HG03280 (cell line): ENCODE measurements at regions not wholly inside any gene's neighbourhood (a gene's known extent, or its start where the extent isn't known, plus 50 kb on each side); places are given as distances from the start of the nearest gene placed in this dataset.

ENCODE experiments used
- ATAC-seq: cut with Tn5 transposase; IDR thresholded peaks from one replicate; pipeline ENCODE4 v1.9.1; 2021; ENCODE audit warnings: mild to moderate bottlenecking, moderate library complexity; ENCODE audit not compliant: unreplicated experiment

DNA sequence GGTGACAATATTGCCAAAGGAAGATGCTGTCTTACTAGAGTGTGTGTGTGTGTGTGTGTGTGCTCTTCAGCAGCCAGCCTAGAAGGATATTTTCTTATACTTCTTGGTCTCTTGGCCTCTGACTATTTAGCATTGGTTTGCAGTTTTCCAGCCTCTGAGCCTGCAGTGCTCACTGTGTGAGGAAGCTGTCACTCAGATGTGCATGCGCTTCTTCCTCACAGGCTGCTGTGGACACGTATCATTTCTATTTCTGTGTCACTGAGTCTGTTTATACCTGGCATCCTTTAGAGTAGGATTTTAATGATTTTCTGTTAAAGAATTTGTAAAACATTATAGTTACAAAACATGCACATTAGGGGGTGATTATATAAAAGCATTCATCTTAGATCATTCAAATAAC is 83.3 kb downstream of the ALDH8A1 start:
- no peak for ATAC-seq

DNA sequence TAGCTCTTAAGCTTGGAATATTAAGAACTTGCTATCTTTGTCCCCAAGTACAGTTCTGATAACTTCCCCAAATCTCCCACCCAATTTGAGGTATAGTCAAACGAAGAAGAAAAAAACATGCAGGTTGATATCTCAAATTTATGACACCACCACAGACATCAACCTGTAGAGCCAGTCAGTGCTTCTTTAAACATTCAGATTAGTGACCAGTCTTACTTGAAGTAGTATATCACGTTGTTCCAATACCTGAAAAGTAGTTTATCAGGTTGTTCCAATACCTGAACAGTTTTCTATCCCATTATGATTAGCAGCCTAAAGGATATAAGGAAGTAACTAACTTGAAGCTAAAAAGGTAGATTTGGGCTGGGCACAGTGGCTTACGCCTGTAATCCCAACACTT is 85.3 kb downstream of the ALDH8A1 start:
- ATAC-seq: no peak

DNA sequence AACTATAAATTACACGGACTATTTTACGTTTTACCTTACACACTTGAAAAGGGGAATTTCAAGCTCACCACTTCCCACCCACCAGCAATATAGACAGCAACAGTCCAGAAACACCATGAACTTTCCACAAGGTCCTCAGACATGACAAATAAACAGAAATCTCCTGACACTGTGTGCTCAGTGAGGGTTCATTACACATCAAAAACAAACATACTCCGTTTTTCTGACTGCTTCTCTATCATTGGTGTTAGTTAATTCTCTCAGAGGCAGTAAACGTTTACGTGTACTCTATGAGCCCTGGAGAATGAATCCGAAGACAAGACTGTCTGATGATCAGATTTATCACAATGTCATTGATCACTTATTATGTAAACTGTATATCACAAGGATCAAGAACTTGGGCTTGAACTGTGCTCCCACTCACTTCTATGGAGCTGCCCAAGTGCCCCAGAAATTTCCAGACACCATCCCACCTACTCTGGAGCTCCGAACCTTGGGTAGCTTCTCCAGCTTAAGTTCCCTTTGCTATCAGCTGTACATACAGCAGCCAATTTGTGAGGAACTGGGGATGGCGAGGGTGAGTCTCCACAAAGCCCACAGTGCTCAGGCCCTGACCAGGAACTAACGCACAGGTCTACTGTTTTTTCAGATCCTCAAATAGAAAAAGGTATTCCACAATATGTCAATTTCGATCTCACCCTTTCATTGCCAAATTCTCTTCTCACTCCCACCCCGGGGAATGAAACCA is 86.0 kb downstream of the ALDH8A1 start:
- no peak for ATAC-seq

DNA sequence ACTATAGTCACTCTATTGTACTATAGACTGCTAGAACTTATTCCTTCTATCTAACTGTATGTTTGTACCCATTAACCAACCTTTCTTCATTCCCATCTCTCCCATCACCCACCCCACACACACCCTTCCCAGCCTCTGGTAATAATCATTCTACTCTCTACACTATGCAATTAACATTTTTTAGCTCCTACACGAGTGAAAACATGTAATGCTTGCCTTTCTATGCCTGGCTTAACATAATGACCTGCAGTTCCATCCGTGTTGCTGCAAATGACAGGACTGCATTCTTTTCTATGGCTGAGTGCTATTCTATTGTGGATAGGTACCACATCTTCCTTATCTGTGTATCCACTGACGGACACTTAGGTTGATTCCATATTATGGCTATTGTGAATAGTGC is 95.5 kb downstream of the ALDH8A1 start:
- ATAC-seq: no peak

DNA sequence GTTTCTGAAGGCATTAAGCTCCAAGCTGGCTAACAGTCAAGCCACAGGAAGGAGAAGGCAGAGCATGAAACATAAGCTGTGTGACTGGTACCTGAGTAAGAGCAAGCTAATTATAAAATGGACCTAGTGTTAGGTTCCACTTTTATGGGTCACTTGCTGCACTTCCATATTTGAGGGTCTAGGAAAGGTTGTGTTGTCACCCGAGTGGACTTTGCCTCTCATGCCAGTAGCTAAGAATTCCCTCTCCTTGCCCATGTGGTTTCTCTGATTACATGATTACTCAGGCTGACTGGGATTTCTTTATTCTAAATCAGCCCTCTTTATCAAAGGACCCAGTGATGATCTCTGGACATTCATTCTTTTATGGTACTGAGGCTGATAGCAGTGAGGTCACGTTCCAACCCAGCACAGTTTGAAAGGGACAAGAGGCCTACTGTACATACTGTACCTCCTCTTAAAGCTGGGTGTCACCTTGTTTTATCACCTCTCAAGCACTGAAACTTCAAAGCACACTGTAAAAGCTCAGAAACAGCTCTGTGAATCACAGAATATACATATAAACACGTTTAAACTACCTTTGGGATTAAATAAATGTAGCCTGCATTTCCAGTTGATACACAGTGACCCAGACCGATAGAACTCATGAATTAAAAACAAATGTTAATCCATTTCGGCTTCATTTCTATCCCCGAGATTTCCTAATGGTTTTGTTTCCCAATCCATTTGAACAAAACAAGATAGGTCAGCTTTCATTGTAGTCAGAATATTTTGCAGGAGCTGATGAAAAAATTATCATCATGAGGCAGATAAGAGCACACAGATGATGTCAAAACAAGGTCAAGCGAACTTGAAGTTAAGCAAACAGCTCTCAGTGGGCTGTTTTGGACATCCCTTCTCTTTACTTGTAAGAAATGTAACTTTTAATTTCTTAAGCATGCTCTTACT is 96.5 kb downstream of the ALDH8A1 start:
- ATAC-seq: no peak

DNA sequence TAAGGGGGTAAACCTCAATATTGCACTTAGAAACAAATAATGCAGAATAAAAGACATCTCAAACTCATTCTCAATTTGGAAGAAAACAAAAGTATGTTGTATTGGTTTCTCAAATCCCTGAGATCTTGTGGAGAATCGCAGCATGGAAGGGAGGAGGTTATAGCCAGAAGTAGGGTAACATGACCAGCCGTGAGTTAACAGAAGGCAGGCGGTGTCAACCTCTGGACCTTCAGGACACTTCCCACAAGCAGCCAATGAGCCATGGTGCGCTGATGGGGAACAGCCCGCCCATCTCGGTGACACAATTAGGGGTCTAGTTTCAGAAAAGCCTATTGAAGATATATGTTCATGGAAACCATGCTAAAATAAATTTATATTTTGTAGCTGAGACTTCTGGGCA is 98.4 kb downstream of the ALDH8A1 start:
- ATAC-seq: no peak

DNA sequence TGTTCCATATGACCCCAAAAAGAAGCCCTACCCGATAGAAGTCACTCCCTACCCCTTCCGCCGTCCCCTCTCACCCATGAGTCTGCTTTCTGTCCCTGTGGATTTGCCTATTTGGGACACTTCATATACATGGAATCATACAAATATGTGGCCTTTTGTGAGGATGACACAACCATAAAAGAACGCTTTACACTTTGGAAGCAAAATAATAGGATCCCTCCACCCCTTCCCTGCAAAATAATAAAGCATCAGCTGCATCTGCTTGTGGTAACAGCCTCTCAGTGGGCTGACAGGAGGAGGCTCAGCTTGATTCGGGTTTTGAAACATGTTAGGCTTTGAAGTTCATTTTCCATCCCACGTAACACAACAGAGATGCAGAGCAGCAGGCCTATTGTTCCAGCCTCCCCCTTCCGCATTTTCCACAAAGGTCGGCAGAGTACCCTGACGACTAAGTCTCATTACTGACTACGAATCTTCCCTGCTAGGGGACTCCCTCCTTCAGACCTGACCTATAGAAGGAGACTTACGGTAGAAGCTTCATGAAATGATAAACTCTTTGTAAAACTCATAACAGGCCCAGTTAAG is 99.1 kb downstream of the ALDH8A1 start:
- no peak for ATAC-seq

DNA sequence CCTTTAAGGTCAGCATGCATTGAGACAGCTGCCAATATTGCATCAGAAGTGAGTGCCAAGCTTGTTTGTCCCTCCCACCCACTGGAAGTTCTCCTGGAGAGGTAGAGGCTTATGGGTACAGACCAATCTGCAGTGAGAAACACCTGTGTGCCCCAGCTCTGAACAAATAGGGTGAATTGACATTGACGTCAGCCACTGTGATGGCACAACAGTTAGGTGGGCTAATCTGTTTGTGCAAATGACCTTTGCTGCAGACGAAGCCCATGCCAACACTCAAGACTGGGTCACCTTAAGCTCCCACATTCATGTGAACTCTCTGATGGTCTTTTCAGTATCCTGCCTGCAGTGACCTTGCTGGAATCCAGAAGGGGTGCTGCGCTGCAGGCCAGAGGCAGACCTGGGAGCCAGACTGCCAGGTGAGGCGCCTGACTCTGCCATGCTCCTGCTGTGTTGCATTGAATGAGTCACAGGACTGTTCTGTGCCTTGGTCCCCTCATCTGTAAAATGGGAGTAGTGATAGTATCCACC is 99.9 kb downstream of the ALDH8A1 start:
- no peak for ATAC-seq

DNA sequence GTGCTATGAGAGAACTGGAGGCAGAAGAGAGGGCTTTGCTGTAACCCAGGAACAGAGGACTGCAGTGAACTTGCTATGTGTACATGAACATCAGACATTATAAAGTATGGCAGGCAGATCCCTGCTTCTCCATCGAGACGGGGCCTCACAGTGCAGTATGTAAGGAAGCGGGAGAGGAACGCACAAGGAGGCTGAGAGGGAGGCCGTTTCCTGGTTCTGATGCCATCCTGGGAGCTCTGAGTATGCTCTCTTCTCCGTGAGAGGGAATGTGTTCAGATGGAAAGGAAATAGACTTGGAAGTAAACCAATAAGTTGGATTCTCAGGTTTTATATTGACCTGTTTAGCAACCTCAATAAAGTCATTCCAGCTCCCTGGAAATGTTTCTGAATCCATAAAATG is 101.8 kb downstream of the ALDH8A1 start:
- no peak for ATAC-seq

DNA sequence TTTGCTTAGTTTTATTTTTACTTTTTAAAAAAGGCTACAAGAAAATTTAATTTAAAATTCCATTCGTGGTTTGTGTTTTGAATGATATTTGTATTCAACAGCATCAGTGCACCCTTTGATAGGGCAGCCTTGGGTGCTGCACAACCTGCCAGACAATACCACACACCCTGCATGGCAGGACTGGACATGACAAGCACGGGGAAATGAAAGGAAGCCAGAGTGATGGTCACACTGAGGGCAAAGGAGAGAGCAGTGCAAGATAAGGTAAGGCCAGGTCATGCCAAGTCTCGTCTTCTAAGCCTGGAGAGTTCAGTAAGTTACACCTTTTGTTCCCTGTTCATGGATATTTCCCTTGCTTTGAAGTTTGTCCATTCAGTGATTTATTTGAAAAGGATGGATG is 103.0 kb downstream of the ALDH8A1 start:
- ATAC-seq: no peak

DNA sequence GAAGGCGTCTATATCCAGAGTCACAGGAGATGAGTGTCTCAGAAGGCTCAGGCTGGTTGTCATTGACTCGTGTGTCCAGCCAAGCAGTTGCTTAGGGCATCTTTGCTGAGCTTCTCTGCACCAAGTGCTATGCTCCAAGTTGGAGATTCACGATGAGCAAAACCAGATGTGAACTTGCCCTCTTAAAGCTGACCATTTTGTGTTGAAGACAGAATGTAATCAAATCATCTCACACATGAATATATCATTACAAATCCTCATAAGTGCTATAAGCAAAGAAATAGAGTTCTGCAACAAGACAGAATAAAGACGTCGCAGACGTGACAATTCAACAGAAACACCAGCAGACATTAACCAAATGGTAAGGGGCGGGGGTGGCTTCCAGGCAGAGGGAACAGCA is 103.9 kb downstream of the ALDH8A1 start:
- ATAC-seq: no peak

DNA sequence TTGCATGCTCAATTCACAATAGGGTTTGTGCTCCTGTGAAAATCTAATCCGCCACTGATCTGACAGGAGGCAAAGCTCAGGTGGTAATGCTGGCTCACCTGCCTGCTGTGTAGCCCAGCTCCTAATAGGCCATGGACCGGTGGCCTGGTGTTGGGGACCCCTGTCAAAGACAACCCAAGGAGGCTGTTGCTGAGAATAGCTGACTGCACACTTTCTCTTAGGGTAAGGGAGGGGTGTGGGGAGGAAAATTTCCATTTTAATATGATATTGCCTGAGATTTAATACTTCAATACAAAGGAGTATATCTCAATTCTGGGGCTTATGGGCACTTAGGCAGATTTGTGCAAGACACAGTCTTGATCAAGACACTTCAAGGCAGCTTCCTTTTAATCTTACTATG is 105.8 kb downstream of the ALDH8A1 start:
- ATAC-seq: no peak

DNA sequence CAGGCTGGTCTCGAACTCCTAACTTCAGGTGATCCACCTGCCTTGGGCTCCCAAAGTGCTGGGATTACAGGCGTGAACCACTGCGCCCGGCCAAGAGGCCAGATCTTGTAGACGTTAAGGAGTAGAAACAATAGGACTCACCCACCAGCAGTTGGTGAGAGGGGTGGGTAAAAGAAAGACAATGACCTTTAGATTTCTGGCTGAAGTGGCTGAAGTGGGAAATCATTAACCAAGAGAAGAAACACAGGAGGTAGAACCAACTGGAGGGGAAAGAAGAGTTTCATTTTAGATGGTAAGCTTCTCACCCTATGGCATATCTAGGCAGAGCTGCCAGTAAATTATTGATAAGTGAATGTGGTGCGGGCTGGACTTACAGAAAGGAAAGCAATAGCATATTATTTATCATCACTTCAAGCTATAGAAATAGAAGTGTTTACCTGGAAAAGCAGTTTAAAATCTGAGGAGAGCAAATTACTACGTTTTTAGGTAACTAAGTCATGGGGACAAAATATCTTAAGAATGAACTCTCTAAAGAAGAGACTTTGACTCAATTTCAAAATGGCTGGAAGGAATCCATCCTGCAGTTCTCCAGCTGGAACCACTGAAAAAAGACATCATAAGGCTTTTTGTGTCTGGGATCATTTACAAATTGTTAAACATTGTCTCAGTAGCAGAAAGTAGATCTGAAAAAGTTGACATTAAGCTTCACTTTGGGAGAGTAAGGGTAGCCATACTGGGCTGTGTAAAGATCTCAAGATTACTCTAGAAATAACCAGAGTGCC is 109.6 kb downstream of the ALDH8A1 start:
- no peak for ATAC-seq

DNA sequence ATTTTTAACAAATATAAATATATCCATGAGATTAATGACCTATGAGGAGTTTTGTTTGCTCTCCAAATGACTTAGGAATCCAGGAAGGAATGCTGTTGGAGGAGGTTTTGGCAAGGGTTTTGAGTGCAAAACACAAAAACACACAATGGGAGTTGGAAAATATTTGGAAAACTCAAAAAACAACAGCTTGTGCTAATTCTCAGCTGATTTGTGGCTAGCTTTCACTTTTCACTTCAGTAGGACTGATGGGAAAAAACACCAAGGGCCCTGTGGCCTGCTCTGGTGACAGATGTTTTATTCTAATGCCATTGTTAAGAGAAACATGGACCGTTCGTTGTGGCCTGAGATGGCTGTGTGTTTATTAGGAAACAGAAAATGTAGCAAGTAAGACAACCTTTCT is 113.9 kb downstream of the ALDH8A1 start:
- ATAC-seq: no peak

DNA sequence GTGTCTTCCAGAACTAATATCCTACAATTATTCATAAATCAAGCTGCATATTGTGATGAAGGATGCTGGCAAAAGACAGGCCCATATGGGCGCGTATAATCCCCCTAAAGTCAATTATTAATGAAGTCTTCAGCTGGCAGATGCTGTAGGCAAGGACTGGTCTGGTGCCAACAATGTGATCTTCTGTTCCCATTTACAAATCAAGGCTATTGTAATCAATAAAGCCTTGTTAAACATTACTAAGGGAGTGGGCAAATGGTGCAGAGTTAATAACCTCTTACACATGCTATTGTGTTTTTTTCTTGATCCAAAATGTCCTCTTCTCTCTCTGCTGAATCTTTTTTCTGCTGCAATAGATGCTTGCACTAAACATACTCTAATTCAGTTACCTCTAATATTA is 119.0 kb downstream of the ALDH8A1 start:
- no peak for ATAC-seq

DNA sequence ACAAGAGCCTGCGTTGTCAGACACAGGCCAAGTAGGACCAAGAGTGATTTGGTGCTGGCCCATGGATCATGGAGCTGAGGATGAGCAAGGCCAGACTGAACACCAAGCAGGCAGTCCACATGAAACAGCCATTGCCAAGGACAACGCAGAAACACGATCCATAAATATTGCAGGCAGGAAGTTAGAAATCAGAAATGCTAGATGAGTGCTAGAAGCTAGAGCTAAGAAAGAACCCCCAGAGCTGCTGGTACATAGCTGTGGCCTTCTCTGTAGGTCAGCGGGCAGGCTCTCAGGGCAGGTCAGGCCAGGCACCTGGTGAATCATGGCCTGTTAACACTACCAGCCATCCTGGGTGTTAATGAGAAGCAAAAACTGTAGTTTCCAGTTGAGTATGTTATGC is 119.7 kb downstream of the ALDH8A1 start:
- no peak for ATAC-seq

DNA sequence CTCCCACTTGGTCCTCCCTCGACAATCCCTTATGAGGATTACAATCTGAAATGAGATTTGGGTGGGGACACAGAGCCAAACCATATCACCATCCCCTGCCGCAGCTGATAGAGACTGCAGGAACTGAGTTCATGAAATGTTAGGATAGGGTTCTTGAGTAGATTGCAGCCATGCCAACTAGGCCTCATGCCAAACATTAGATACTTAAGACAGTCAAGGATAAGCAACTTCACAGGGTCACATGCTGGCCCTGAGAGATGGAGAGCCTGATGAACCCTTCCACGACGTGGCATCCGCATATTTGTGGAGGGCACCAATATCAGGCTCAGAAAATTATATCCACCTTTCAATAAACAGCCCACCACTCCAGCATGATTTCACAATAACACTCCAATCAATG is 121.3 kb downstream of the ALDH8A1 start:
- ATAC-seq: no peak

DNA sequence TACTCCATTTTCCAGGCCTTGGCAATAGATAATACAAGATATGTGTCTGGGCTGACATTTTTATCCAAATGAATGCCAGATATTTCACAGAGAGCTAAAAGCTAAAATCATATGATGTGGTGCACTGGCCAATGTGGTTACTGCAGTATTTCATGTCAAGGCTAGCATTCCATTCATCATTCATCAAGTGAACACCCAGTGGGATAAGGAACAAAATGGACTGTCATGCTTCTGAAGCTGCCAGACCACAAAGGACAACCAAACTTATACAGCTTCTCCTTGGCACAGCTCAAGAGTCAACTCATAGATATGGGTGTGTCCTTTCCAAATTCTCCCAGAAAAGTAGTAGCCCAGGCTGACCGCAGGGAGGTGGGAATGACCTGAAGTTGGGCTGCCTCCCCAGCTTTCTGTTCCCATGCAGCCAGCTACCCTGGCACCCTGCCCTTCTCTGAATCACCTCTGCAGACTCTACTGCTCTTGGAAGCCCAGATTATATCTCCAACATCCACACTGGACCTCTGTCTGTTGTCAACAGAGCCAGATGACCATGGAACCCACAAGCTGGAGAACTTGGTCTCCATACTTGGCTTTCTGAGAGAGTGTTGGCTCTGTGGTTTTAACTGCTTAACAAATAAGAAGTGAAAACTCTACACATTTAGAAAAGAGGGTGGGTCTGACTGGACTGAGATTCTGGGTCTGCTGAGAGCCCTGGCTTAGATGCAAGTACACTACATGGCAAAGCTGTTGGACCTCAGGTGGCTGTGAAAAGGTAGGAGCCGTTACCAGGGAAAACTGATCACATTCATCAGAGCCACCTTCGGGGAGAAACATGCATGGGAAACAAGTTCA is 122.8 kb downstream of the ALDH8A1 start:
- peak; percentile 22 for ATAC-seq

DNA sequence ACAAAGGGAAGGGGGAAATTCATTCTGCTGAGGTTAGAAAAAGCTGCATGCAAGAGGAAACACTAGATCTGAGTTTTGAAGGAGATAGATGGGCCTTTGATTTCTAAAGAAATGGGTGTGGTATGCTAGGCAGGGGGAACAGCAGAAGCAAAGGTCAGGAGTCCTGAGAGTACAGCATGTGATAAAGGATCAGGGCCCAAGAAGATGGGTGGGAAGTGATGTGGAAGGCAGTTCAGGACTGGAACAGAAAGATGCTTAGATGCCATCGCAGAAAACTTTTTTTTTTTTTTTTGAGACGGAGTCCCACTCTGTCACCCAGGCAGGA is 126.2 kb downstream of the ALDH8A1 start:
- no peak for ATAC-seq
